BLaER1 (cell line): ENCODE measurements at regions not wholly inside any gene's neighbourhood (a gene's known extent, or its start where the extent isn't known, plus 50 kb on each side); places are given as distances from the start of the nearest gene placed in this dataset.
A peak's percentile ranks its signal among the peaks of the same experiment; 100 is the strongest.

Source experiments
- H3K27ac ChIP-seq: shearing (Covaris generic); formaldehyde crosslinking; 2 replicates; pipeline ENCODE4 v1.8.1; 2022
- H3K27me3 ChIP-seq: shearing (Covaris generic); formaldehyde crosslinking; 2 replicates; pipeline ENCODE4 v1.8.1; 2022
- H3K36me3 ChIP-seq: shearing (Covaris generic); formaldehyde crosslinking; 2 replicates; pipeline ENCODE4 v1.8.1; 2022
- H3K4me1 ChIP-seq: shearing (Covaris generic); formaldehyde crosslinking; 2 replicates; pipeline ENCODE4 v1.8.1; 2022
- H3K4me2 ChIP-seq: shearing (Covaris generic); formaldehyde crosslinking; 2 replicates; pipeline ENCODE4 v1.8.1; 2022
- H3K4me3 ChIP-seq: shearing (Covaris generic); formaldehyde crosslinking; 2 replicates; pipeline ENCODE4 v1.8.1; 2022
- H3K9ac ChIP-seq: shearing (Covaris generic); formaldehyde crosslinking; 2 replicates; pipeline ENCODE4 v1.8.1; 2022
- H3K9me3 ChIP-seq: shearing (Covaris generic); formaldehyde crosslinking; 2 replicates; pipeline ENCODE4 v1.8.1; 2022
- H4K20me1 ChIP-seq: shearing (Covaris generic); formaldehyde crosslinking; 2 replicates; pipeline ENCODE4 v1.8.1; 2022
- Cebpa-rat ChIP-seq: shearing (Covaris generic); IDR thresholded peaks from 2 replicates; pipeline ENCODE4 v1.8.1; 2022

GRCh38 chr1:198936371-198937083 lies 297.7 kb downstream of the PTPRC start:
- no peaks in the 10 kb centered on the region for H3K36me3 ChIP-seq
- peak overlapping the region; percentile 95 for H3K27ac ChIP-seq
- H3K9ac ChIP-seq: peak overlapping the region; percentile 95
- peaks cover 19% of the 10 kb centered on the region for H3K4me1 ChIP-seq
- H3K4me2 ChIP-seq: peak overlapping the region; percentile 98
- TF ChIP-seq Cebpa-rat: no peak
- H3K27me3 ChIP-seq: no peaks in the 10 kb centered on the region
- peak overlapping the region; percentile 84 for H3K4me3 ChIP-seq
- no peaks in the 10 kb centered on the region for H4K20me1 ChIP-seq
- H3K9me3 ChIP-seq: peaks cover 10% of the 10 kb centered on the region

GRCh38 chr1:198937231-198938031 lies 298.6 kb downstream of the PTPRC start:
- TF ChIP-seq Cebpa-rat: no peak
- peaks cover 19% of the 10 kb centered on the region for H3K4me1 ChIP-seq
- peak overlapping the region; percentile 95 for H3K9ac ChIP-seq
- peak overlapping the region; percentile 95 for H3K27ac ChIP-seq
- no peaks in the 10 kb centered on the region for H3K27me3 ChIP-seq
- peak overlapping the region; percentile 84 for H3K4me3 ChIP-seq
- H3K9me3 ChIP-seq: peaks cover 16% of the 10 kb centered on the region
- H3K4me2 ChIP-seq: peak overlapping the region; percentile 98
- H3K36me3 ChIP-seq: no peaks in the 10 kb centered on the region
- H4K20me1 ChIP-seq: no peaks in the 10 kb centered on the region

GRCh38 chr1:198939286-198939685 lies 300.4 kb downstream of the PTPRC start:
- Histone ChIP-seq H3K4me3 (no peak overlapping the region), H3K9ac (no peak overlapping the region), H3K27ac (no peak overlapping the region), H3K4me2 (peak overlapping the region; percentile 5; the same call in 1 of the 2 replicates), H3K4me1 (peaks cover 19% of the 10 kb centered on the region), H3K27me3 (no peaks in the 10 kb centered on the region), H3K9me3 (peaks cover 16% of the 10 kb centered on the region), H4K20me1 (no peaks in the 10 kb centered on the region), H3K36me3 (no peaks in the 10 kb centered on the region)
- TF ChIP-seq Cebpa-rat: no peak

- H3K36me3 ChIP-seq: no peaks in the 10 kb centered on the region
Measured at GRCh38 chr1:198939956-198940355, 301.1 kb downstream of the PTPRC start.

GRCh38 chr1:198942466-198942865 lies 303.6 kb downstream of the PTPRC start:
- H3K27ac ChIP-seq: no peak overlapping the region
- H3K4me2 ChIP-seq: no peak overlapping the region
- peaks cover 16% of the 10 kb centered on the region for H3K9me3 ChIP-seq
- no peak overlapping the region for H3K4me3 ChIP-seq
- H3K4me1 ChIP-seq: peaks cover 19% of the 10 kb centered on the region
- no peaks in the 10 kb centered on the region for H3K36me3 ChIP-seq
- no peak overlapping the region for H3K9ac ChIP-seq
- H4K20me1 ChIP-seq: no peaks in the 10 kb centered on the region
- TF ChIP-seq Cebpa-rat: no peak
- no peaks in the 10 kb centered on the region for H3K27me3 ChIP-seq

More at GRCh38 chr1:198939956-198940355, 301.1 kb downstream of the PTPRC start:
- Histone ChIP-seq H4K20me1 (no peaks in the 10 kb centered on the region), H3K27me3 (no peaks in the 10 kb centered on the region), H3K27ac (no peak overlapping the region), H3K4me1 (peaks cover 19% of the 10 kb centered on the region), H3K9me3 (peaks cover 16% of the 10 kb centered on the region), H3K9ac (no peak overlapping the region), H3K4me3 (no peak overlapping the region), H3K4me2 (no peak overlapping the region)
- TF ChIP-seq Cebpa-rat: no peak

- H3K27ac ChIP-seq: no peak overlapping the region
- H3K4me2 ChIP-seq: no peak overlapping the region
- H3K4me1 ChIP-seq: peaks cover 7% of the 10 kb centered on the region
- H3K9ac ChIP-seq: no peak overlapping the region
- no peaks in the 10 kb centered on the region for H3K27me3 ChIP-seq
- no peak overlapping the region for H3K4me3 ChIP-seq
- H3K9me3 ChIP-seq: peaks cover 16% of the 10 kb centered on the region
- H4K20me1 ChIP-seq: no peaks in the 10 kb centered on the region
- TF ChIP-seq Cebpa-rat: no peak
- H3K36me3 ChIP-seq: no peaks in the 10 kb centered on the region
Measured at GRCh38 chr1:198943484-198944187, 304.8 kb downstream of the PTPRC start.

GRCh38 chr1:198947456-198947855 lies 308.6 kb downstream of the PTPRC start:
- Histone ChIP-seq H3K27ac (no peak overlapping the region), H4K20me1 (no peaks in the 10 kb centered on the region), H3K4me1 (no peaks in the 10 kb centered on the region), H3K27me3 (no peaks in the 10 kb centered on the region), H3K4me3 (no peak overlapping the region), H3K9ac (no peak overlapping the region), H3K36me3 (no peaks in the 10 kb centered on the region), H3K4me2 (no peak overlapping the region), H3K9me3 (peaks cover 8% of the 10 kb centered on the region; the same call in 1 of the 2 replicates)
- no peak for TF ChIP-seq Cebpa-rat

GRCh38 chr1:198948895-198949659 lies 310.2 kb downstream of the PTPRC start:
- TF ChIP-seq Cebpa-rat: no peak
- Histone ChIP-seq H3K4me2 (no peak overlapping the region), H3K9ac (no peak overlapping the region), H3K4me3 (no peak overlapping the region), H3K36me3 (no peaks in the 10 kb centered on the region), H4K20me1 (no peaks in the 10 kb centered on the region), H3K27ac (no peak overlapping the region), H3K27me3 (no peaks in the 10 kb centered on the region), H3K9me3 (peaks cover 8% of the 10 kb centered on the region; the same call in 1 of the 2 replicates), H3K4me1 (no peaks in the 10 kb centered on the region)

GRCh38 chr1:198950036-198950435 lies 311.2 kb downstream of the PTPRC start:
- no peaks in the 10 kb centered on the region for H3K36me3 ChIP-seq
- H3K4me1 ChIP-seq: no peaks in the 10 kb centered on the region
- no peaks in the 10 kb centered on the region for H4K20me1 ChIP-seq
- H3K9me3 ChIP-seq: peaks cover 12% of the 10 kb centered on the region; the same call in 1 of the 2 replicates
- H3K27me3 ChIP-seq: no peaks in the 10 kb centered on the region
- no peak overlapping the region for H3K4me2 ChIP-seq
- H3K27ac ChIP-seq: no peak overlapping the region
- no peak overlapping the region for H3K9ac ChIP-seq
- no peak for TF ChIP-seq Cebpa-rat
- H3K4me3 ChIP-seq: no peak overlapping the region
